Caco-2 (cell line): ENCODE measurements at regions not wholly inside any gene's neighbourhood (a gene's known extent, or its start where the extent isn't known, plus 50 kb on each side); places are given as distances from the start of the nearest gene placed in this dataset.

ENCODE experiments used
- BruUV-seq: library from RNA; stranded (reverse); fragments of 400-500 nt; replicated peaks from 2 replicates; lab custom pipeline; 2021; lab: Mats Ljungman, UMichigan
- CTCF ChIA-PET: fragments of 300-600 bp; sonication (Branson Sonifier 250); formaldehyde crosslinking; loops from one replicate; lab custom pipeline; 2022; ENCODE audit warnings: antibody characterized with exemption; lab: Charles Lee
- POLR2A ChIA-PET: fragments of 300-600 bp; sonication (Branson Sonifier 250); formaldehyde crosslinking; loops from one replicate; lab custom pipeline; 2022; ENCODE audit warnings: antibody characterized with exemption; lab: Charles Lee
- DNase-seq, 2 experiments: peaks; one replicate each; pipeline versions ENCODE4 v3.0.0 to v3.0.0-alpha.2; 2020 to 2022
- H3K27me3 ChIP-seq: replicated peaks from 2 replicates; pipeline ENCODE4 v1.6.0; 2011; ENCODE audit warnings: low read length; ENCODE audit not compliant: control insufficient read depth, insufficient read depth
- H3K36me3 ChIP-seq: 2 replicates; pipeline ENCODE4 v1.5.1; 2011; ENCODE audit warnings: low read length; ENCODE audit not compliant: control insufficient read depth, insufficient read depth
- H3K4me1 ChIP-seq: fragments of 250-450 bp; sonication (Bioruptor Pico); 2 replicates; pipeline ENCODE4 v1.5.1; 2020; ENCODE audit warnings: mild to moderate bottlenecking
- H3K4me3 ChIP-seq: 2 replicates; pipeline ENCODE4 v1.5.1; 2011; ENCODE audit warnings: low read depth, mild to moderate bottlenecking, control low read depth, low read length
- H3K9me3 ChIP-seq: fragments of 250-450 bp; sonication (Bioruptor Pico); 2 replicates; pipeline ENCODE4 v1.5.1; 2020; ENCODE audit warnings: mild to moderate bottlenecking, moderate library complexity
- H3K27ac Mint-ChIP-seq: one replicate; pipeline ENCODE4 v1.8.0; 2022; ENCODE audit warnings: mixed read lengths; ENCODE audit not compliant: unreplicated experiment
- H3K27me3 Mint-ChIP-seq: one replicate; pipeline ENCODE4 v1.8.0; 2022; ENCODE audit warnings: mixed read lengths; ENCODE audit not compliant: insufficient read depth, unreplicated experiment
- H3K36me3 Mint-ChIP-seq: one replicate; pipeline ENCODE4 v1.8.0; 2022; ENCODE audit warnings: mild to moderate bottlenecking, mixed read lengths; ENCODE audit not compliant: insufficient read depth, unreplicated experiment
- H3K4me1 Mint-ChIP-seq: one replicate; pipeline ENCODE4 v1.8.0; 2022; ENCODE audit warnings: low read depth, mixed read lengths; ENCODE audit not compliant: unreplicated experiment
- H3K4me3 Mint-ChIP-seq: one replicate; pipeline ENCODE4 v1.8.0; 2022; ENCODE audit warnings: mild to moderate bottlenecking, moderate library complexity, mixed read lengths; ENCODE audit not compliant: unreplicated experiment
- H3K9me3 Mint-ChIP-seq: one replicate; pipeline ENCODE4 v1.8.0; 2022; ENCODE audit warnings: mixed read lengths; ENCODE audit not compliant: unreplicated experiment
- intact Hi-C: fragments of 100-400 bp; cut with micrococcal nuclease; formaldehyde crosslinking; loops from one replicate; pipeline ENCODE4 v1.10.0; 2022; ENCODE audit not compliant: unreplicated experiment
- TF ChIP-seq, protein P1 (sequence below), 2 experiments: fragments of 200-600 bp in 1 of 2; IDR thresholded peaks; 1 replicate in 1 of 2; 2 replicates in 1 of 2; pipeline versions ENCODE4 v1.5.1 to v1.8.0; 2011 to 2022; ENCODE audit warnings: antibody characterized with exemption in 1 of 2, control low read depth in 1 of 2, inconsistent platforms in 1 of 2, low read depth in 1 of 2, low read length in 1 of 2, mild to moderate bottlenecking in 1 of 2, moderate library complexity in 1 of 2; ENCODE audit not compliant: insufficient read depth in 1 of 2, severe bottlenecking in 1 of 2, unreplicated experiment in 1 of 2

DNA sequence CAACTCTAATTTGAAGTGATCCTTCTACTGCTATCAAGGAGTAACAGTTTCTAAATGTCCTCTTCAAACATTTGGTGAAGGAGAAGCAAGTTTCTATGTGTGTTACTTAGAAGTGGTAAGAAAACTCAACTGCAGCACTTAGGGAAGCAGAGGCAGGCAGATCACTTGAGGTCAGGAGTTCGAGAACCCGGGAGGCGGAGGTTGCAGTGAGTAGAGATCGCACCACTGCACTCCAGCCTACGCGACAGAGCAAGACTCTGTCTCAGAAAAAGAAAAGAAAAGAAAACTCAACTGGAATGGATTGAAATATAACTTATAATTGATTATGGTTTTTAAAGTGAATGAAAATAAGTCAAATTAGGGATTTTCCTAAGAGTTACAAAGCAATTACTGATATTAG, 169.7 kb upstream of the ATP2B1 start:
- DNase-seq: no peak
- Histone ChIP-seq H3K4me1 (no peaks in the 10 kb centered on the region), H3K36me3 (no peaks in the 10 kb centered on the region), H3K27me3 (no peaks in the 10 kb centered on the region), H3K9me3 (no peaks in the 10 kb centered on the region), H3K4me3 (no peak overlapping the region)
- Mint-ChIP-seq H3K36me3 (no peaks in the 10 kb centered on the region), H3K4me1 (no peaks in the 10 kb centered on the region), H3K4me3 (no peak overlapping the region), H3K9me3 (no peaks in the 10 kb centered on the region), H3K27ac (no peak overlapping the region), H3K27me3 (no peaks in the 10 kb centered on the region)
- ChIA-PET POLR2A (no interaction called here), CTCF (no interaction called here)
- no TSS peak for BruUV-seq
- intact Hi-C loops: no loop called here
- TF ChIP-seq, protein P1, sequence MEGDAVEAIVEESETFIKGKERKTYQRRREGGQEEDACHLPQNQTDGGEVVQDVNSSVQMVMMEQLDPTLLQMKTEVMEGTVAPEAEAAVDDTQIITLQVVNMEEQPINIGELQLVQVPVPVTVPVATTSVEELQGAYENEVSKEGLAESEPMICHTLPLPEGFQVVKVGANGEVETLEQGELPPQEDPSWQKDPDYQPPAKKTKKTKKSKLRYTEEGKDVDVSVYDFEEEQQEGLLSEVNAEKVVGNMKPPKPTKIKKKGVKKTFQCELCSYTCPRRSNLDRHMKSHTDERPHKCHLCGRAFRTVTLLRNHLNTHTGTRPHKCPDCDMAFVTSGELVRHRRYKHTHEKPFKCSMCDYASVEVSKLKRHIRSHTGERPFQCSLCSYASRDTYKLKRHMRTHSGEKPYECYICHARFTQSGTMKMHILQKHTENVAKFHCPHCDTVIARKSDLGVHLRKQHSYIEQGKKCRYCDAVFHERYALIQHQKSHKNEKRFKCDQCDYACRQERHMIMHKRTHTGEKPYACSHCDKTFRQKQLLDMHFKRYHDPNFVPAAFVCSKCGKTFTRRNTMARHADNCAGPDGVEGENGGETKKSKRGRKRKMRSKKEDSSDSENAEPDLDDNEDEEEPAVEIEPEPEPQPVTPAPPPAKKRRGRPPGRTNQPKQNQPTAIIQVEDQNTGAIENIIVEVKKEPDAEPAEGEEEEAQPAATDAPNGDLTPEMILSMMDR (IDR thresholded peaks at IDR 0.05; ENCODE audit: insufficient read depth in 1 of 2, low read depth in 1 of 2, low read length in 1 of 2, severe bottlenecking in 1 of 2, unreplicated experiment in 1 of 2): no peak

DNA sequence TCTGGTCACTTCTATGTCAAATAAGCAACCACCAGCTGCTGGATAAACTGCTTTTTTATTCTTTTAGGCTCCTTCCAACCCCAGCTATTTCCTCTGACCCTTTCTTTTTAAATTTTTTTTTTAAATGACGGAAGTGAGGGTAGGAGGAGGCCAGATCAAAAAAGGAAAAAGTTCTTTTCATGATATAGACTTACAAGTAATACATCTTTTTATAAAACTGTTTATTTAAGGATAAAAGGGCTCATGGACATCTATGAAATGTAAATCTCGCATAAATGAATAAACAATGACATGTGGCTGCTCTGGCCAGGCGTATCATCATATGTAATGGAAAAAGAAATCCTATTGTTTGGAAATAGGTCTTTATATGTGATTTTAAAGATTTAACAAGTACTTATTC, 169.0 kb upstream of the ATP2B1 start:
- Mint-ChIP-seq H3K4me1 (no peaks in the 10 kb centered on the region), H3K36me3 (no peaks in the 10 kb centered on the region), H3K27me3 (no peaks in the 10 kb centered on the region), H3K9me3 (peaks cover under 1% of the 10 kb centered on the region), H3K4me3 (no peak overlapping the region), H3K27ac (no peak overlapping the region)
- Histone ChIP-seq H3K4me3 (no peak overlapping the region), H3K27me3 (no peaks in the 10 kb centered on the region), H3K4me1 (no peaks in the 10 kb centered on the region), H3K36me3 (no peaks in the 10 kb centered on the region), H3K9me3 (no peaks in the 10 kb centered on the region)
- TF ChIP-seq, protein P1 (IDR thresholded peaks at IDR 0.05; ENCODE audit: insufficient read depth in 1 of 2, low read depth in 1 of 2, low read length in 1 of 2, severe bottlenecking in 1 of 2, unreplicated experiment in 1 of 2): no peak
- ChIA-PET CTCF (no interaction called here), POLR2A (no interaction called here)
- intact Hi-C loops: no loop called here
- DNase-seq: no peak
- BruUV-seq: no TSS peak

DNA sequence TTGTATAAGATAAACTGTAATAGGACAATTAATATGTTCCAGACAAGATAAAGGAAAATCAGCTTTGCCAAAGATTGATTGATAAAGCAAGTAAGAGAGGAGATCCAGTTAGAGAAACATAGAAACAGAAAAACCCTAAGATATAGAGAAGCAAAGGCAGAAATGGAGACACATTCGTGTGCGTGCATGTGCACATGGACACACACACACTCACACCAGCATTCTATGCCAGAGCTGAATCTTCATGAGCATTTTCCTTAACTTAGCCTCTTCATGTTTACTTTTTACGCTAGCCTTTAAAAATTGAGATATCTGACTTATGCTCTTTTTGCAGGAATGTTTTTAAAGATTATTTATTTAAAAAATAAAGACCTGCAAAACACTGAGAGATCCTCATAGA, 168.5 kb upstream of the ATP2B1 start:
- BruUV-seq: no TSS peak
- H3K4me3 ChIP-seq: no peak overlapping the region
- H3K4me1 ChIP-seq: no peaks in the 10 kb centered on the region
- DNase-seq: no peak
- CTCF ChIA-PET: no interaction called here
- no peaks in the 10 kb centered on the region for H3K9me3 ChIP-seq
- POLR2A ChIA-PET: no interaction called here
- no peaks in the 10 kb centered on the region for H3K27me3 Mint-ChIP-seq
- H3K9me3 Mint-ChIP-seq: peaks cover 6% of the 10 kb centered on the region
- no peak overlapping the region for H3K27ac Mint-ChIP-seq
- intact Hi-C loops: no loop called here
- no peaks in the 10 kb centered on the region for H3K4me1 Mint-ChIP-seq
- no peaks in the 10 kb centered on the region for H3K36me3 ChIP-seq
- TF ChIP-seq, protein P1 (IDR thresholded peaks at IDR 0.05; ENCODE audit: insufficient read depth in 1 of 2, low read depth in 1 of 2, low read length in 1 of 2, severe bottlenecking in 1 of 2, unreplicated experiment in 1 of 2): no peak
- no peak overlapping the region for H3K4me3 Mint-ChIP-seq
- no peaks in the 10 kb centered on the region for H3K36me3 Mint-ChIP-seq
- H3K27me3 ChIP-seq: no peaks in the 10 kb centered on the region
